PC-9 (cell line): ENCODE measurements at regions not wholly inside any gene's neighbourhood (a gene's known extent, or its start where the extent isn't known, plus 50 kb on each side); places are given as distances from the start of the nearest gene placed in this dataset.

Experiments
- BruUV-seq: library from RNA; stranded (reverse); fragments of 400-500 nt; replicated peaks from 2 replicates; lab custom pipeline; 2021; lab: Mats Ljungman, UMichigan
- CTCF ChIA-PET: fragments of 300-600 bp; sonication (Branson Sonifier 250); formaldehyde crosslinking; loops from one replicate; lab custom pipeline; 2022; ENCODE audit warnings: antibody characterized with exemption; lab: Charles Lee
- POLR2A ChIA-PET: fragments of 300-600 bp; sonication (Branson Sonifier 250); formaldehyde crosslinking; loops from one replicate; lab custom pipeline; 2022; ENCODE audit warnings: antibody characterized with exemption; ENCODE audit not compliant: unreplicated experiment; lab: Charles Lee
- DNase-seq, 2 experiments: peaks; one replicate each; pipeline versions ENCODE4 v3.0.0 to v3.0.0-alpha.2; 2015 to 2022; ENCODE audit warnings: mixed read lengths in 1 of 2
- H2AFZ ChIP-seq: fragments of 200-600 bp; sonication (generic); 2 replicates; pipeline ENCODE4 v1.8.1; 2017; ENCODE audit warnings: antibody characterized with exemption
- H3F3A ChIP-seq: fragments of 200-600 bp; sonication (generic); 2 replicates; pipeline ENCODE4 v1.8.1; 2017; ENCODE audit warnings: antibody characterized with exemption, mild to moderate bottlenecking, low read depth; ENCODE audit not compliant: insufficient read depth
- H3K27ac ChIP-seq: fragments of 200-600 bp; sonication (generic); 2 replicates; pipeline ENCODE4 v1.6.1; 2016; ENCODE audit warnings: mixed run types
- H3K27me3 ChIP-seq: fragments of 200-600 bp; sonication (generic); 2 replicates; pipeline ENCODE4 v1.6.1; 2016; ENCODE audit warnings: low read depth, mixed run types; ENCODE audit not compliant: insufficient read depth
- H3K36me3 ChIP-seq: fragments of 200-600 bp; sonication (generic); 2 replicates; pipeline ENCODE4 v1.6.1; 2016; ENCODE audit warnings: low read depth, mixed run types
- H3K4me1 ChIP-seq: fragments of 200-600 bp; sonication (generic); replicated peaks from 2 replicates; pipeline ENCODE4 v1.6.1; 2016; ENCODE audit warnings: mixed run types; ENCODE audit not compliant: insufficient read depth
- H3K4me2 ChIP-seq: fragments of 200-600 bp; sonication (generic); 2 replicates; pipeline ENCODE4 v1.6.1; 2017; ENCODE audit warnings: mixed run types
- H3K4me3 ChIP-seq: fragments of 200-600 bp; sonication (generic); 2 replicates; pipeline ENCODE4 v1.6.1; 2016; ENCODE audit warnings: mixed run types
- H3K79me2 ChIP-seq: fragments of 200-600 bp; sonication (generic); 2 replicates; pipeline ENCODE4 v1.6.1; 2017; ENCODE audit warnings: low read depth, mixed run types
- H3K9me2 ChIP-seq: fragments of 200-600 bp; sonication (generic); 2 replicates; pipeline ENCODE4 v1.8.1; 2017; ENCODE audit warnings: mild to moderate bottlenecking; ENCODE audit not compliant: insufficient read depth
- H3K9me3 ChIP-seq: fragments of 200-600 bp; sonication (generic); 2 replicates; pipeline ENCODE4 v1.8.1; 2016; ENCODE audit warnings: low read depth; ENCODE audit not compliant: insufficient read depth
- H4K20me1 ChIP-seq: fragments of 200-600 bp; sonication (generic); 2 replicates; pipeline ENCODE4 v1.8.1; 2017; ENCODE audit not compliant: insufficient read depth
- CTCF ChIP-seq: fragments of 200-600 bp; sonication (generic); conservative IDR thresholded peaks from 2 replicates; pipeline ENCODE4 v1.6.1; 2017; ENCODE audit warnings: mixed run types, antibody characterized with exemption, mild to moderate bottlenecking, moderate library complexity
- EZH2 ChIP-seq: fragments of 200-600 bp; sonication (generic); IDR thresholded peaks from 2 replicates; pipeline ENCODE4 v1.8.0; 2017; ENCODE audit warnings: antibody characterized with exemption, low read depth
- intact Hi-C: fragments of 100-400 bp; cut with micrococcal nuclease; formaldehyde crosslinking; loops from one replicate; pipeline ENCODE4 v1.10.0; 2022; ENCODE audit not compliant: unreplicated experiment

GRCh38 chr11:116510886-116511650 lies 261.7 kb downstream of the BUD13 start:
- TF ChIP-seq CTCF: no peak
- TF ChIP-seq EZH2: no peak
- DNase-seq: no peak
- no peak overlapping the region for H3K27ac ChIP-seq
- no peaks in the 10 kb centered on the region for H3K9me3 ChIP-seq
- CTCF ChIA-PET: no interaction called here
- no peaks in the 10 kb centered on the region for H3K4me1 ChIP-seq
- no peaks in the 10 kb centered on the region for H3K36me3 ChIP-seq
- no peaks in the 10 kb centered on the region for H4K20me1 ChIP-seq
- no peaks in the 10 kb centered on the region for H3F3A ChIP-seq
- peaks cover 63% of the 10 kb centered on the region for H3K27me3 ChIP-seq
- H3K9me2 ChIP-seq: no peaks in the 10 kb centered on the region
- POLR2A ChIA-PET: no interaction called here
- no TSS peak for BruUV-seq
- H2AFZ ChIP-seq: no peak overlapping the region
- H3K4me2 ChIP-seq: no peak overlapping the region
- intact Hi-C loops: no loop called here
- no peak overlapping the region for H3K4me3 ChIP-seq
- H3K79me2 ChIP-seq: no peaks in the 10 kb centered on the region

GRCh38 chr11:116510166-116510565 lies 262.6 kb downstream of the BUD13 start:
- H3K9me2 ChIP-seq: no peaks in the 10 kb centered on the region
- intact Hi-C loops: no loop called here

GRCh38 chr11:116509551-116509950 lies 263.2 kb downstream of the BUD13 start:
- intact Hi-C loops: no loop called here
- Histone ChIP-seq H3F3A (no peaks in the 10 kb centered on the region), H3K4me3 (no peak overlapping the region), H3K9me2 (no peaks in the 10 kb centered on the region), H3K79me2 (no peaks in the 10 kb centered on the region), H3K4me2 (no peak overlapping the region), H3K36me3 (no peaks in the 10 kb centered on the region), H3K27me3 (peaks cover 78% of the 10 kb centered on the region), H2AFZ (no peak overlapping the region), H3K9me3 (no peaks in the 10 kb centered on the region), H3K4me1 (no peaks in the 10 kb centered on the region), H3K27ac (no peak overlapping the region), H4K20me1 (no peaks in the 10 kb centered on the region)
- POLR2A ChIA-PET: no interaction called here
- BruUV-seq: no TSS peak
- CTCF ChIA-PET: no interaction called here
- no peak for DNase-seq
- TF ChIP-seq CTCF (no peak), EZH2 (no peak)

More at GRCh38 chr11:116510166-116510565, 262.6 kb downstream of the BUD13 start:
- no peak for DNase-seq
- Histone ChIP-seq H3K9me3 (no peaks in the 10 kb centered on the region), H3K27ac (no peak overlapping the region), H3K79me2 (no peaks in the 10 kb centered on the region), H3K4me1 (no peaks in the 10 kb centered on the region), H3K4me2 (no peak overlapping the region), H3K4me3 (no peak overlapping the region), H4K20me1 (no peaks in the 10 kb centered on the region), H3F3A (no peaks in the 10 kb centered on the region), H3K27me3 (peaks cover 72% of the 10 kb centered on the region), H3K36me3 (no peaks in the 10 kb centered on the region), H2AFZ (no peak overlapping the region)
- ChIA-PET POLR2A (no interaction called here), CTCF (no interaction called here)
- BruUV-seq: no TSS peak
- TF ChIP-seq CTCF: no peak
- TF ChIP-seq EZH2: no peak
